Cardiac muscle cell (in vitro differentiated cells and primary cell): ENCODE measurements at regions not wholly inside any gene's neighbourhood (a gene's known extent, or its start where the extent isn't known, plus 50 kb on each side); places are given as distances from the start of the nearest gene placed in this dataset.

ENCODE experiments used
- DNase-seq, 2 donors: peaks; one replicate each; pipeline versions ENCODE4 v3.0.0 to v3.0.0-alpha.2; 2010 to 2017; ENCODE audit warnings: low read depth in 1 of 2, low spot score in 1 of 2
- H3K27ac ChIP-seq: fragments of 200-600 bp; sonication (generic); 2 replicates; pipeline ENCODE4 v1.5.1; 2016
- H3K27me3 ChIP-seq: fragments of 200-600 bp; sonication (generic); 2 replicates; pipeline ENCODE4 v1.6.0; 2016; ENCODE audit warnings: control low read depth
- H3K36me3 ChIP-seq: fragments of 200-600 bp; sonication (generic); 2 replicates; pipeline ENCODE4 v1.5.1; 2016; ENCODE audit warnings: control low read depth
- H3K4me1 ChIP-seq: fragments of 200-600 bp; sonication (generic); 2 replicates; pipeline ENCODE4 v1.8.1; 2017; ENCODE audit warnings: low read depth, mild to moderate bottlenecking, mixed run types
- H3K4me3 ChIP-seq: fragments of 200-600 bp; sonication (generic); 2 replicates; pipeline ENCODE4 v1.5.1; 2016; ENCODE audit warnings: mild to moderate bottlenecking
- H3K9me3 ChIP-seq: fragments of 200-600 bp; sonication (generic); 2 replicates; pipeline ENCODE4 v1.5.1; 2017; ENCODE audit warnings: low read depth, mild to moderate bottlenecking, control low read depth
- TF ChIP-seq, protein P1 (sequence below): IDR thresholded peaks from 2 replicates; pipeline ENCODE4 v1.5.1; 2012; ENCODE audit warnings: low read depth, mild to moderate bottlenecking, low read length

DNA sequence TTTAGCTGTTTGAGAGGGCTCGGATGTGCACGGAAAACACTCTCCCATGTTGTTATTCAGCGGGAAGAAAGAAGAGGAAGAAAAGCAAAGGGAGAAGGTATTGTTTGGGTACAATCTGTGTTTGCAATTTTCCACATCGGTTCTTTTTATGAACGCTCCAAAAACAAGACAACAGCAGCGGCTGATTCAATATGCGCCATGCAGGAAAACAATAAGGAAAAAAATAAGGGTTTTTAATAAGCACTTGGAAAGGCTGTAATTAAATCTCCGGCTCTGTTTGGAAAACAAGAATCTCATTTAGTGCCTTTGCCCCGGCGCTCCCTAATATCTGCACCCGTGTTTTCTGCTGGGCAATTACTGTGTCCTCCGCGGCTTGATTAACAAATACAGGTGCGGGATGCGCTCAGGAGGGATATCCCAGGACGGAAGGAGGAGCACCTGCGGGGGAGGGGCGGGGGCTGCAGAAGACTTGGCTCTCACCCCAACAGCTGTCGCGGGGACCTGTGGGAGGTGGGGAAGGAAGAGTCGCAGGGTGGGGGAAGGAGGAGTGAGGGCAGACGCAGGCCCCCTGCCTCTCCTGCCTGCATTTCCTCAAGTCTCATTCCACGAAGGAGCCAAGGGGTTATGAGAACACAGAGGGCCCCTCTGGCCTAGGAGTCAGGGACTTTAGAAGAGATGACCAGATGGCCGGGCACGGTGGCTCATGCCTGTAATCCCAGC, 181.5 kb upstream of the PODXL start:
- TF ChIP-seq, protein P1, sequence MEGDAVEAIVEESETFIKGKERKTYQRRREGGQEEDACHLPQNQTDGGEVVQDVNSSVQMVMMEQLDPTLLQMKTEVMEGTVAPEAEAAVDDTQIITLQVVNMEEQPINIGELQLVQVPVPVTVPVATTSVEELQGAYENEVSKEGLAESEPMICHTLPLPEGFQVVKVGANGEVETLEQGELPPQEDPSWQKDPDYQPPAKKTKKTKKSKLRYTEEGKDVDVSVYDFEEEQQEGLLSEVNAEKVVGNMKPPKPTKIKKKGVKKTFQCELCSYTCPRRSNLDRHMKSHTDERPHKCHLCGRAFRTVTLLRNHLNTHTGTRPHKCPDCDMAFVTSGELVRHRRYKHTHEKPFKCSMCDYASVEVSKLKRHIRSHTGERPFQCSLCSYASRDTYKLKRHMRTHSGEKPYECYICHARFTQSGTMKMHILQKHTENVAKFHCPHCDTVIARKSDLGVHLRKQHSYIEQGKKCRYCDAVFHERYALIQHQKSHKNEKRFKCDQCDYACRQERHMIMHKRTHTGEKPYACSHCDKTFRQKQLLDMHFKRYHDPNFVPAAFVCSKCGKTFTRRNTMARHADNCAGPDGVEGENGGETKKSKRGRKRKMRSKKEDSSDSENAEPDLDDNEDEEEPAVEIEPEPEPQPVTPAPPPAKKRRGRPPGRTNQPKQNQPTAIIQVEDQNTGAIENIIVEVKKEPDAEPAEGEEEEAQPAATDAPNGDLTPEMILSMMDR = no peak
- H3K4me3 ChIP-seq = no peak overlapping the region

DNA sequence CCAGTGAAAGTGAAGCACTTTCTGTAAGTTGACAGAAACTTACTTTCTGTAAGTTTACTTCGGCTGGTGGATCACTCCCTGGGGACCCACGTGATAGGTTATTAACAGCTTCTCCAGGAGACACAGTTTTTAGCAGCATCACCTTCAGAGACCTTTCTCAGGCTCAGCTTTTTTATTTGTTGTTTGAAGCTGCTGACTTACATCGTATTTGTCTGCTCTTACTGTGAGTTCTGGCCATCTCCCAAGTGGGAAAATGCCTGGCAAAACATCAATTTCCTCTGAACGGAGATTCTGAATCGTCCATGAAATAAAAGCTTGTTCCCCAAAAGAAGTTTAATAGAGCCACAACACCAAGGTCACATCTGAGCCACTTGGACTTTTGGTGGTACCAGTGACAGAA, 178.7 kb upstream of the PODXL start:
- H3K36me3 ChIP-seq = no peaks in the 10 kb centered on the region
- peaks cover 29% of the 10 kb centered on the region for H3K27me3 ChIP-seq
- H3K4me1 ChIP-seq = no peaks in the 10 kb centered on the region
- no peaks in the 10 kb centered on the region for H3K9me3 ChIP-seq
- DNase-seq = peak in 1 of 2 donors; percentile 16
- no peak overlapping the region for H3K27ac ChIP-seq
- H3K4me3 ChIP-seq = no peak overlapping the region
- TF ChIP-seq, protein P1 = no peak

More for the DNA sequence above, 181.5 kb upstream of the PODXL start:
- H3K9me3 ChIP-seq = no peaks in the 10 kb centered on the region
- no peaks in the 10 kb centered on the region for H3K36me3 ChIP-seq
- H3K27me3 ChIP-seq = peaks cover 42% of the 10 kb centered on the region
- no peak overlapping the region for H3K27ac ChIP-seq
- no peak for DNase-seq
- no peaks in the 10 kb centered on the region for H3K4me1 ChIP-seq

DNA sequence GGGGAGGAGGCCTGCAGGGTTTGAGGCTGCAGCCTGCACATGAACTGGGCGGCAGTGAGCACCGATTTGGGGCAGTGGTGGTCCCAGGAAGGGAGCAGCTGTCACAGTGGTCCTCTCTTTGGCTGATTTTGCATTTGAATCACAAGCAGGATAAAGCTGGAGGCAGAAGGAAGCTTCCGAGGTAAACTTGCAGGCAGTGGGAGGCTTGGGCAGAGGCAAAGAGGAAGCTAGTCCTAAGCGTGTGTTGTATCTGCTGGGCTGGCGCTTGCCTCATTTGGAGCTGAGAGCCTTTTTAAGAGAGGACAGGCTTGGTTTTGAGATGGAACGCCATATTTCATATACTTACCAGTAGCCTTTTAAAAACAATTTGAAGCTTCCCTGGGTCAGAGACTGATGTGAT, 177.2 kb upstream of the PODXL start:
- Histone ChIP-seq H3K27me3 (peaks cover 29% of the 10 kb centered on the region), H3K9me3 (no peaks in the 10 kb centered on the region), H3K4me1 (no peaks in the 10 kb centered on the region), H3K36me3 (no peaks in the 10 kb centered on the region), H3K4me3 (no peak overlapping the region), H3K27ac (no peak overlapping the region)
- no peak for DNase-seq
- TF ChIP-seq, protein P1 = no peak

DNA sequence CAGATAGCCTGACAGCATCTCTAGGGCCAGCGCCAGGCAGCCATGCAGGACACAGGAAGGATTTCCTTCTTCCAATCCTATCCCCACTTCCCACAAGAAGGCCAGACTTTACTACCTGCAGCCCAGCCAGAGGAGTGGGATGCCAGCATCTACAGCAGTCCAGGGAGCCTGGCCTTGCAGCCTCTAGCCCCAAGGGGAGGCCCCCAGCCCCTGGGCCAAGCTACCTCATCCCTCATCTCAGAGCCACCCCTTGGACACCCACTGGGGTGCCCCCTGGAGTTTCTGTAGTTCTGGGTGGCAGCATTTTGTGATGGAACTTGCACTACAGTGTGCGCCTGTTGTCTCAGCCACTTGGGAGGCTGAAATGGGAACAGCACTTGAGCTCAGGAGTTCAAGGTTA, 170.8 kb upstream of the PODXL start:
- no peak for DNase-seq
- Histone ChIP-seq H3K9me3 (no peaks in the 10 kb centered on the region), H3K27ac (no peak overlapping the region), H3K36me3 (no peaks in the 10 kb centered on the region), H3K4me3 (no peak overlapping the region), H3K4me1 (no peaks in the 10 kb centered on the region), H3K27me3 (peaks cover 13% of the 10 kb centered on the region)
- TF ChIP-seq, protein P1 = no peak

DNA sequence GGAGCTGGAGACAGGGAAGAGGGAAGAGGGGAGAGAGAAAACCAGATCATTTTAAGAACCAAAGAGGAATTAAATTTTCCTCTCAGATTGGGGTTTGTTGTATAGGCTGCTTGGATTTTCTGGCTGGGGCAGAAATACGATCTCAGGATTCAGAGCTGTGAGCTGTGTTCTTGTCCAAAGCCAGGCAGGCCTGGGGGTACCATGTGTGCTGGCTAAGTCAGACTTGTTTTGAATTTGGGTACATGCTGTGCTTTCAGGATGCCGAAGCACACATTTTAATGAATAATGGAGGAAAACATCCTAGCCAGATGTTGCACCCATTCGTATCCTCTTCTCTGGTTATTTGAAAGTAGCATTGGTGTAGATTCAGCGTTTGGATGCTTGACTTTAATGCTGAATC, 170.3 kb upstream of the PODXL start:
- DNase-seq = no peak
- TF ChIP-seq, protein P1 = no peak
- Histone ChIP-seq H3K27me3 (peaks cover 13% of the 10 kb centered on the region), H3K36me3 (no peaks in the 10 kb centered on the region), H3K9me3 (no peaks in the 10 kb centered on the region), H3K27ac (no peak overlapping the region), H3K4me3 (no peak overlapping the region), H3K4me1 (no peaks in the 10 kb centered on the region)

DNA sequence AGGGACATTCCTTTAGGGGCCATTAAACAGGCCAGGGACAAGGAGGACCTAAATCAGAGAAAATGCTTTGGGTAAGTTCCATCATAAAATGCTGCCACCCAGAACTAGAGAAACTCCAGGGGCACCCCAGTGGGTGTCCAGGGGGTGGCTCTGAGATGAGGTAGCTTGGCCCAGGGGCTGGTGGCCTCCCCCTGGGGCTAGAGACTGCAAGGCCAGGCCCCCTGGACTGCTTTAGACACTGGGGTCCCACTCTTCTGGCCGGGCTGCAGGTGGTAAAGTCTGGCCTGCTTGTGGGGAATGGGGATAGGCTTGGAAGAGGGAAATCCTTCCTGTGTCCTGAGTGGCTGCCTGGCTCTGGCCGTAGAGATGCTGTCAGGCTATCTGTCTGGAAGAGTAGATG, 169.6 kb upstream of the PODXL start:
- no peaks in the 10 kb centered on the region for H3K36me3 ChIP-seq
- no peak overlapping the region for H3K27ac ChIP-seq
- H3K9me3 ChIP-seq = no peaks in the 10 kb centered on the region
- H3K4me3 ChIP-seq = no peak overlapping the region
- TF ChIP-seq, protein P1 = no peak
- no peak for DNase-seq
- peaks cover 11% of the 10 kb centered on the region for H3K27me3 ChIP-seq
- H3K4me1 ChIP-seq = no peaks in the 10 kb centered on the region
